ENCODE measurements at regions not wholly inside any gene's neighbourhood (a gene's known extent, or its start where the extent isn't known, plus 50 kb on each side); places are given as distances from the start of the nearest gene placed in this dataset.

- ATAC-seq (ENCODE audit: poor library complexity) (no peak), DNase-seq (no peak)
- intact Hi-C loops (cut with DNase I) = no loop called here
Measured at GRCh38 chr20:61046721-61047351, 205.2 kb upstream of the CDH4 start.

DNA sequence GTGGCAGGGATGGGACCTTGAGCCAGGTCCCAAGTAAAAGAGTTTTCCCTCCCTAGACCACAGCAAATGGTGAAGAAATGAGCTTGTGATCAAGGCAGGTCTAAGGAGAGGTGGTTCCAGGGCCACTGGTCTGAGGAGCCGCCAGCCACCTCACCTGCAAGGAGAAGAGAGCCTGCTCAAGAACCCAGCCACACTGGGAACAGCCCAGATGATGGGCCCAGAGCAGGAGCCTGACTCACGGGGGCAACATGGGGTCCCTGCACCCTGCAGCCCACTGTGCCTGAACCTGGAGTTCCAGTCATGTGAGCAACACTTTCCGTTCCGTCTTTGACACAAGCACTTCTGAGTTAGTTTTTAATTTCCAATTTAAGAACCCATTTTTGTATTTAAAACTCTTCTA lies 204.5 kb upstream of the CDH4 start:
- intact Hi-C loops (cut with DNase I) = no loop called here
- ATAC-seq (ENCODE audit: poor library complexity) (no peak), DNase-seq (no peak)

DNA sequence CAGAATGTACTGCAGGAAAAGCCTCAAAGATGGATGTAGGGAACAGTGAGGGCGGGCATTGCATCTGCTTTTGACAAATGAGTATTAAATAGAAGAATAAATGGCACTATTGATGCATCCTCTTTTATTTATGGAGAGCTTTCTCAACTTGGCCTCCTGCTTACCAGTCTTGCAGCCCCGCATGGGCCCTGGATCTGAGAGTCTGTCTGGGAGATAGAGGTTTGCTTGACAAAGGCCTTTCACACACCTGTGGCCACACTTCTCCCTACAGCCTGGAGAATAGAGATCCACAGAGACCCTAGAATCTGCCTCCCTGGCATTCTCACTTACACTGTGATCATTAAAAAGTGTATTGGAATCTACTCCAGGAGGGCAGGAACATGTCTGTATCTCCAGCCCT lies 203.8 kb upstream of the CDH4 start:
- DNase-seq = no peak
- no peak for ATAC-seq (ENCODE audit: poor library complexity)
- intact Hi-C loops (cut with DNase I) = no loop called here

GRCh38 chr20:61049684-61050083 lies 202.4 kb upstream of the CDH4 start:
- ATAC-seq (ENCODE audit: poor library complexity) = no peak
- no peak for DNase-seq
- intact Hi-C loops (cut with DNase I) = no loop called here

GRCh38 chr20:61050336-61050890 lies 201.6 kb upstream of the CDH4 start:
- intact Hi-C loops (cut with DNase I) = no loop called here
- DNase-seq (no peak), ATAC-seq (ENCODE audit: poor library complexity) (no peak)

DNA sequence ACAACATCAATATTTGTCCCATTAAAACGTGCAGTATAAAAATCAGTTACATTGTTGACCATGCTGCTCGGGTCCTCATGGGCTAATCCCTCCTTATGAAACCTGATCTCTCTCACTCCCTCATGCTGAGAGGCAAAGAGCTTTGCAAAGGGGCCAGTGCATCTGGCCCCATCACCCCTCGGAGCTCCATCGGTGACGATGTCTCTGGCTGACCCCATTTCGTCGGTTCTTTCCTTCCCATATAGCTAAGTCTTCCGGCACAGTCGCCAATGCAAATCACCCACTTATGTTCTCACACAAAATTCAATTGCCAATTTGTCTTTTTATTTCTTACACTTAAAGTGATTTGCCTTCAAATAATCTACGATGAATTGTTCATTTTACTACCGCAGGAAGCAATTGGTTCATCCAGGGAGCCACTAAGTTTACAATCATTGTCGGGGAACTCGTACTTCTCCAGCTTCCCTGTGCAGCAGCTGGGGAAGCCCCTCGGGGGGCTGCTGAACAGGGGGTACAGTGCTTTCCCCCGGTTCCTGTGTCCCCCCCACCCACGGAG lies 199.8 kb upstream of the CDH4 start:
- DNase-seq (no peak), ATAC-seq (ENCODE audit: poor library complexity) (no peak)
- intact Hi-C loops (cut with DNase I) = no loop called here

DNA sequence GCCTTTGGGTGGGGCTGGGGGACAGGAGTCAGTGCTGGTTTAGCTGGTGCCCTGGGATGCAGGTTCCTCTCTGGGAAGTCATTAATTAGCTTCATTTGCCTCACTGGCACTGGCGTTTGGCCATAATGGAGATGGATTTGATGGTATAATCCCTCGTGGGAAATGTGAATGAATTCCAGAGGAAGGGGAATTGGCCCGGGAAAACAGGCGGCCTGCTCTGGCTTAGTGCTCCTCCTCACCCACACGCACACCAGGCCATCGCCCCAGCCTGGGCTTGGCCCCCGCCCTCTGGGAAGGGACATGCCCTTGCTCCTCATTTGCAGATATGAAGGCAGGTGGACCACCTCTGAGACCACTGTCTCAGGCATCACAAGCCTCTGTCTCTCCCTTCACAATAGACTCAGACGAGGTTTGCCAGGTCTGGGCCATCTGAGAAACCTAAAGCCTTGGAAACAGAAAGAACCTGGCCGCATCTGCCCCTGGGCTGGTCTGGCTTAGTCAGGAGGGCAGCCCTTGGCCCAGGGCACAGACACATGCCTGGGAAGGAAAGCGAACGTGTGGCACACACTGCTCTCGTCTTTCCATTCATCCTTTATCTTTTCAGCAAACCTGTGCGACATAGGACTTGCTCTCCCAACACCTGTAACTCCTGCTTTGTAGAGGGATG lies 199.2 kb upstream of the CDH4 start:
- ATAC-seq (ENCODE audit: poor library complexity) (no peak), DNase-seq (no peak)
- intact Hi-C loops (cut with DNase I) = no loop called here

DNA sequence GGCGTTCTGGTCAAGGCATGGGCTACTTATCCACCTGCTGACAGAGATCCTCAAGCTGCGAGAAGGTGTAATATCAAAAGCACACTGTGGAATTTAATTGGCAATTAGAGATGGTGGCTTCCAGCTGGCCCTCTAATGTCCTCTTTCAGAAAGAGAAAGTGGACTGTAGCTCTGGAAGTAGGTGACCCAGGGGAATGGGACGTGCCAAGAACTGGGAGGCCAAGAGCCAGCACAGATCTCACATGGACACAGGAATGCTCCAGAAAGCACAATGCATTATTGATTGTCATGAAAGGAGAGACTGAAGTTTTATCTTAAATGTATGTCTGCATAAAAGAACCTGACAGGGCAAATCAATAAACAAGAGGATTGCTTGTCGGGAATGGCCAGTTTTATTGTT lies 198.6 kb upstream of the CDH4 start:
- no peak for ATAC-seq (ENCODE audit: poor library complexity)
- DNase-seq = no peak
- intact Hi-C loops (cut with DNase I) = no loop called here

DNA sequence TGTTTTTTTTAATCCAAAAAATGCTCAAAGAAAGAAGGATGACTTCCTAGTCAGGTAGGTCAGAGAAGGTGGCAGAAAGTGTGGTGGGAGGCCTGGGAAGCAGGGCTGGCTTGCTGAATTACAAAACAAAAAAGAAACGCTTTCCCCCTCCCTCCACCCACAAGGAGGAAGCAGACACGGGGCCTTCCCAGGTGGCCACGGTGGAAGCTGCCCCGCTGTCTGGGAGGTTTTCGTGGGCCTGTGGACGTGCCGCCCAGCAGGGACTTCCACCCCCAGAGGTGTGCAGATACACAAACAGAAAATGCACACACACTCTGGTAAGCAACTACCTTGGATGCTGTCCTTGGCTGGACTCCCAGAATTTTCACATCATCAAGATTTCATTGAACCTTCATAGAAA lies 198.2 kb upstream of the CDH4 start:
- intact Hi-C loops (cut with DNase I) = no loop called here
- ATAC-seq (ENCODE audit: poor library complexity) (no peak), DNase-seq (no peak)

DNA sequence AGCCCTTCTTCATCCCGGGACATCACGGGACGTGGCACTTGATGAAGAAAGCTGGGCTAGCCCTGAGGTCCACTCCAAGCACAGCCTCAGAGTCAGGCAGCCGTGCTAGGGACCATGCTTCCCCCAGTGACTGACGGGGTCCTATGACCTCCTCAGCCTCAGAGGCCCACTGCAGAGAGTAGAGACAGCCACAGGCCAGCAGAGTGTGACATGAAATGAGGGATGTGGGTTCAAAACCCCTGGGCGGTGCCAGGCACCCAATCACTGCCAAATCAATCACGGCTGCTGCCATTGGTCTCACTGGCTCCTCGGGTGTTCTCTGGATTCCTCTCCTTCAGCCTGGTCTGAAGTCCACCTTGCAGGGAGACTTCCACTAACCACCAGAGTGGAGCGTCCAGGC lies 197.7 kb upstream of the CDH4 start:
- ATAC-seq (ENCODE audit: poor library complexity) (no peak), DNase-seq (no peak)
- intact Hi-C loops (cut with DNase I) = no loop called here

- ATAC-seq (ENCODE audit: poor library complexity) (no peak), DNase-seq (no peak)
- intact Hi-C loops (cut with DNase I) = no loop called here
Measured at GRCh38 chr20:61055180-61056010, 196.7 kb upstream of the CDH4 start.

DNA sequence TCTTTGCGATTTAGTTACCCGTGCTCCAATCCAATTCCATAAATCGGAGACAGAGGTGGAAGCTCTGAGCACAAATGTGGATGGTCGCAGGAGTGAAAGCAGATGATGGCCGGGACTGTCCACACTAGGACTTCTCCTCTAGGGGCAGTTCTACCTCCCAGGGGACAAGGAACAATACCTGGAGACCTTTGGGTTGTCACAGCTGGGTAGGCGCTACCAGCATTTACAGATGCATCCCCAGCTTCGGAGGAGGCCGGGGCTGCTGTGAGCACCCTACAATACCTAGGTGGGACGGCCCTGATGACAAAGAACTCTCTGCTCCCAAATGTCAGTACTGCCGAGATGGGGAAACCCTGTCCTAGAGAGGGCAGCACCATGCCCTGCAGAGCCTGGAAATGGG lies 195.9 kb upstream of the CDH4 start:
- intact Hi-C loops (cut with DNase I) = no loop called here
- no peak for DNase-seq
- no peak for ATAC-seq (ENCODE audit: poor library complexity)

DNA sequence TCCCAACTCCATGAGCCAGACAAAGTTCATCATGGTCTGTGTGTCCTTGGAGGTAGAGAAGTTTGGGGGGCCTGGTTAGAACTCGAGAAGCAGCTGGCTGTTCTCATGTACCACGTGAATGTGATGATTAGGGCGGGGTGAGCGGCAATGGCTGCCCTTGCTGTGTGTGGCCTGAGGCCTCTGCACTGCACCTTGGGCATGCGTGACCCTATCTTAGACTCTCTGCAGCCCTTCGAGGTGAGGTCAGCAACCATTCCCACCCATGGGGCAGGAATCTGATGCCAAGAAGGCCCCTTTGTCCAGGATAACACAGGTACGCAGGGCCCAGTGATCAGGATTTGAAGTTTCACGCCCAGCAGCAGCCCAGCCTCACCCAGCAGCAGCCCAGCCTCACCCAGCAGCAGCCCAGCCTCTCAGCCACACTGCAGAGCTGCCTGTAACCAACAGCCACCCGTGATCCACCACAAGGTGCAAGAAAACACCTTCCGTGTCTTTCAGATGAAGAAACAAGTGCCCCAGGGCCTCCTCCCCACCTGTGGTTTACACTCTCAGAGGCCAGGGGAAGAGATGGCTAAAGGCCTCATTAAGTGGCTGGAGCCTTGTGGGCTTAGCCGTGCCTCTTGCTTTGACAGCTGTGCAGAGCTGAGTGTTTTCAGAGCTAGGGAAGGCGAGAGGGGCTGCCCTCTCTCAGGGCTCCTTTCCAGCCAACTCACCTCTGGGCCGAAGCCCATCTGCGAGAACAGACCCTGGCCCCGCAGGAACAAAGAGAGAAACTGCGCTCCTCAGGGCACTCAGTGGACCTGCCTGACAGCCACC lies 195.2 kb upstream of the CDH4 start:
- ATAC-seq (ENCODE audit: poor library complexity) (no peak), DNase-seq (no peak)
- intact Hi-C loops (cut with DNase I) = no loop called here

GRCh38 chr20:61057443-61058121 lies 194.5 kb upstream of the CDH4 start:
- DNase-seq = no peak
- intact Hi-C loops (cut with DNase I) = no loop called here
- no peak for ATAC-seq (ENCODE audit: poor library complexity)

- ATAC-seq (ENCODE audit: poor library complexity) = no peak
Measured at GRCh38 chr20:61061981-61062380, 190.1 kb upstream of the CDH4 start.

DNA sequence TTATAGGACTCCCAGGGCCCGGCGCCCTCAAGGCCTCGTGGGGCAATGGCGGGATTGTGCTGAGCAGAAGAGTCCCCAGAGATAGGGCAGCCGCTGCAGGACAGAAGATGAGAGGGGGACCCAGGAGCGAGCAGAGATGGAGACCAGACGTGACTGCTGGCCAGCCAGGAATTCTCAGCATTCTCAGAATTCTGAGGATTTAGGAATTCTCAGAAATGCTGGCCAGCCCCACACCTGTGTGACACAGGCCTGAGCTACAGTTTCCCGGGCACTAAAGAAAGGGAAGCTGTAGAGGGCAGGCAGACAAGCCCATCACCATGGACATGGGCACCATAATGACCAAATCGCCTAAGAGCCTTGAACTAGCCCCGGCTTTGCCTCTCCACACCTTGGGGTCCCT lies 186.2 kb upstream of the CDH4 start:
- no peak for DNase-seq
- no peak for ATAC-seq (ENCODE audit: poor library complexity)
- intact Hi-C loops (cut with DNase I) = loop anchor here (10.0 kb wide), 1 partner anchor 59 kb away; no protein-coding TSS in a partner anchor

More at GRCh38 chr20:61061981-61062380, 190.1 kb upstream of the CDH4 start:
- intact Hi-C loops (cut with DNase I) = loop anchor here (10.0 kb wide), 1 partner anchor 63 kb away; no protein-coding TSS in a partner anchor
- no peak for DNase-seq

DNA sequence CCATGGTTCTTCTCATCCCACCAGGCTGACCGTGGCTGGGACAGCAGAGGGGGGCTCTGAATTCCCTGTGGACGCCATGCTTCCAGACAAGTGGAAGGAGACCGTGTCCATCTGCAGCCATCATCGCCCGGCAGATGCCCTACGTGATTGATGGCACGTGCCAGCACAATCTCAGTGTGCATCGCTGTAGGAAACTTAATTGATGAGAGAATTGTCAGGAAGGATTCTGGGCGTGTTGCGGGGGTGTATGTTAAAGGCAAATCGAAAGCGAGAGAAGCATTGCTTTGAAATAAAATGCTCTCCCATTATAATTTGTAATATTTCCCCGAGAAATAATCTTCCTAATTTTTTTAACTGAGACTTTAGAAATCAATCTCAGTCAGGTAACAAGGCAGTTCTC lies 185.5 kb upstream of the CDH4 start:
- no peak for DNase-seq
- intact Hi-C loops (cut with DNase I) = loop anchor here (10.0 kb wide), 1 partner anchor 58 kb away; no protein-coding TSS in a partner anchor
- ATAC-seq (ENCODE audit: poor library complexity) = no peak

- DNase-seq (no peak), ATAC-seq (ENCODE audit: poor library complexity) (no peak)
- intact Hi-C loops (cut with DNase I) = loop anchor here (10.0 kb wide), 1 partner anchor 58 kb away; no protein-coding TSS in a partner anchor
Measured at GRCh38 chr20:61067221-61067620, 184.8 kb upstream of the CDH4 start.

Measured in Right ventricle myocardium superior (tissue), 1 donor.